Right cardiac atrium (tissue), 5 donors: ENCODE measurements at regions not wholly inside any gene's neighbourhood (a gene's known extent, or its start where the extent isn't known, plus 50 kb on each side); places are given as distances from the start of the nearest gene placed in this dataset.

Source experiments
- ATAC-seq, 2 donors: fragments of 200-7000 bp; cut with Tn5 transposase; one replicate each; pipeline versions ENCODE4 v1.8.0 to v1.9.1; 2020; ENCODE audit warnings: moderate library complexity in 2 of 2, mild to moderate bottlenecking in 1 of 2
- DNase-seq, 3 donors: peaks; one replicate each; pipeline ENCODE4 v3.0.0-alpha.2; 2020
- H3K27ac ChIP-seq: one replicate; pipeline ENCODE4 v1.5.1; 2013; ENCODE audit warnings: mild to moderate bottlenecking, low read length, control low read depth, moderate library complexity
- H3K27me3 ChIP-seq: one replicate; pipeline ENCODE4 v1.6.1; 2013; ENCODE audit not compliant: control insufficient read depth, insufficient read depth
- H3K4me1 ChIP-seq: one replicate; pipeline ENCODE4 v1.6.1; 2013; ENCODE audit warnings: low read length; ENCODE audit not compliant: control insufficient read depth, insufficient read depth
- H3K4me3 ChIP-seq: one replicate; pipeline ENCODE4 v1.5.1; 2013; ENCODE audit warnings: low read length, control low read depth
- H3K9me3 ChIP-seq: one replicate; pipeline ENCODE4 v1.6.1; 2013; ENCODE audit warnings: low read length; ENCODE audit not compliant: control insufficient read depth
- WGBS: extraction: QIAGEN DNeasy Blood & Tissue Kit; methylation state at CpG from one replicate; pipeline ENCODE4 v1.1.7; 2013; 5-methylcytosine and 5-hydroxymethylcytosine counted together
- intact Hi-C, 4 donors: fragments of 100-400 bp; cut with DNase I; formaldehyde crosslinking; loops; one replicate each; pipeline versions ENCODE4 v1.11.0 to v1.14.0; 2022 to 2023
- donor health status: healthy with polysubstance abuse.
- donor health status: DM: no; HTN: yes; CAD: no.
- donor health status: DM: no; HTN: no; CAD: no.
- donor health status: DM: no; HTN: yes; CAD: no; lungs with severe emphysema.
- donor health status: DM: yes; HTN: yes; CAD: no.

GRCh38 chr5:125578551-125578950 lies 832.1 kb upstream of the ZNF608 start:
- H3K4me1 ChIP-seq = no peaks in the 10 kb centered on the region
- ATAC-seq = no peak
- intact Hi-C loops = no loop called here
- 94% methylated on average over 1 of the region's 1 CpG for WGBS
- no peaks in the 10 kb centered on the region for H3K27me3 ChIP-seq
- H3K9me3 ChIP-seq = no peaks in the 10 kb centered on the region
- no peak overlapping the region for H3K4me3 ChIP-seq
- DNase-seq = no peak
- no peak overlapping the region for H3K27ac ChIP-seq

- no peaks in the 10 kb centered on the region for H3K4me1 ChIP-seq
Measured at GRCh38 chr5:125579182-125579581, 832.7 kb upstream of the ZNF608 start.

DNA sequence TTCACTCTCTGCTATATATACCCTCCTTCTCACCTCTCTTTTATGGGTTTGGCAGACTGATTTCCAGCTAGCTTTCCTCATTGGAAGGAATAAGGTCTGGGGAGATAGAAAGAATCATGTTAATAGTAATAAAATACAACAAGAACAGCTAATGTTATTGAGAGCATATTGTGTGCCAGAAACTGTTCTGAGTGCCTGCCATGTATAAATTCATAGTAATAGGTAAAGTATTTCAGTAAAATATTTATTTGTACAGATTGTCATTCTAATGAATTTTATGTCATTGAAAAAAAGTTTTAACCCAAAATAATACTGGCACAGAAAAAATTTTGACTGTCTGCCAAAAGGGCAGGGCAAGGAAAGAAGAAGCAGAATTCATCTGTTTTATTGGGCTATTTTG lies 834.9 kb upstream of the ZNF608 start:
- intact Hi-C loops = no loop called here
- Histone ChIP-seq H3K4me1 (no peaks in the 10 kb centered on the region), H3K27ac (no peak overlapping the region), H3K4me3 (no peak overlapping the region), H3K9me3 (no peaks in the 10 kb centered on the region), H3K27me3 (no peaks in the 10 kb centered on the region)
- DNase-seq (no peak), ATAC-seq (no peak)

More at GRCh38 chr5:125579182-125579581, 832.7 kb upstream of the ZNF608 start:
- no peak for ATAC-seq
- intact Hi-C loops = no loop called here
- H3K27me3 ChIP-seq = no peaks in the 10 kb centered on the region
- DNase-seq = no peak
- no peak overlapping the region for H3K27ac ChIP-seq
- 80% methylated on average over 5 of the region's 5 CpGs for WGBS
- no peak overlapping the region for H3K4me3 ChIP-seq
- no peaks in the 10 kb centered on the region for H3K9me3 ChIP-seq

DNA sequence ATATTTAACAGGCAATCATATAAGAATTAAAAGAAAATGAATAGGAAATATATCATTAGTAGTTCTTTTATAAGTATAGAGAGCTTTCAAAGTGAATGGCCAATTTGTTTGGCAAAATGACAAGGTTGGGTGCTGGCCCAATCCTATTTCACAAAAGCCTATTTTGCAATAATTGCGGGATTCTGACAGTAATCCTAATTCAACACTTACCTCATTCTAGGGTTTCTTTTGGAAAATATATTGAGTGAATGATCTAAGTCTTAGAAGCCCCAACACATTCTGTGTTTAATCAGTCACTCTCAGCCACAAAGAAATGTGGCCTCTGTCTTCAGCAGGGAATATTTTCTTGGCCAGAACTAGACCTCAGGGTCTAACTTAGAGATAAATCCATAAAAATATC lies 835.9 kb upstream of the ZNF608 start:
- Histone ChIP-seq H3K9me3 (no peaks in the 10 kb centered on the region), H3K27ac (no peak overlapping the region), H3K27me3 (no peaks in the 10 kb centered on the region), H3K4me3 (no peak overlapping the region), H3K4me1 (no peaks in the 10 kb centered on the region)
- 54% methylated on average over 1 of the region's 1 CpG for WGBS
- intact Hi-C loops = no loop called here
- ATAC-seq (peak; percentile 64 to 70), DNase-seq (peak in 2 of 3 donors; percentile 32 to 65)

DNA sequence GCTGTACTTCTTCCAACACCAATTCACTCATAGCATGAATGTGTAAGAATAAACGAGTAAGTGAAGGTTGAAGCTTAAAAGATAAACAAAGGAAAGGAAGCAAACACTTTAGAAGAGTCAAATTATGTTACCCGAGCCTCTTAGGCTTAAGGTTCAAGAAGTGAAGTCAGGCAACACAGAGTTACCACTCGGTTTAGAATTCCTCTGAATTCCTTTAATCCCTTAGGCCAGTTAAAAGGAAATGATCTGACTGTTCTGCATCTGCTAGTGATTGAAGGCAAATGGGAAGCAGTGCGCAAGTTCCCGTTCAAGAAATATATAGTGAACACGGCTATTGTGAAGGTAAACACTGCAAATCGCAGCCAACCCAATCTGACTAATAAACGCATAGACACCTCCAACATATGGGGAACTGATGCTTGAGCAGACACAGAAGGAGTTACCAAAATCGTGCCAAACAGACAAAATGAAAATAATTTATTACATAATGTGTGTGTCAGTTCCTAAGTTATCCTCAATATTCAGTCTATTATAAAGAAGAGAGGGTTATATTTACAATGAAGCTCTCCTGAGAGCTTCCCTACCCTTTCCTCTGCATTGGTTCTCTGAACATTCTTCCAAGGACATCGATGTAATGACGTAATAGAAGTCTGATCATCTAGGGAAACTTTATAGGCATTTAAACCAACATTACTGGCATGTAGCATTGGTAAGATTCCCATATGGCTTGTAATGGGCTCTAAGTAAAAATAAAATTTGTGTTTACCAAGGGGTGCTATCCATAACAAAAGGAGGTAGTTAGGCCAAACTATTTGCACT lies 837.1 kb upstream of the ZNF608 start:
- H3K9me3 ChIP-seq = no peaks in the 10 kb centered on the region
- WGBS = 59% methylated on average over 11 of the region's 11 CpGs
- no peak overlapping the region for H3K27ac ChIP-seq
- no peaks in the 10 kb centered on the region for H3K27me3 ChIP-seq
- ATAC-seq = no peak
- intact Hi-C loops = no loop called here
- no peaks in the 10 kb centered on the region for H3K4me1 ChIP-seq
- H3K4me3 ChIP-seq = no peak overlapping the region
- no peak for DNase-seq

GRCh38 chr5:125584140-125584520 lies 837.7 kb upstream of the ZNF608 start:
- intact Hi-C loops = no loop called here
- H3K4me3 ChIP-seq = no peak overlapping the region
- DNase-seq = no peak
- H3K9me3 ChIP-seq = no peaks in the 10 kb centered on the region
- no peak overlapping the region for H3K27ac ChIP-seq
- H3K27me3 ChIP-seq = no peaks in the 10 kb centered on the region
- H3K4me1 ChIP-seq = no peaks in the 10 kb centered on the region
- WGBS = 23% methylated on average over 3 of the region's 3 CpGs
- peak; percentile 83 to 93 for ATAC-seq

GRCh38 chr5:125587631-125588030 lies 835.6 kb upstream of the GRAMD2B start:
- WGBS = 96% methylated on average over 1 of the region's 1 CpG
- Histone ChIP-seq H3K27me3 (no peaks in the 10 kb centered on the region), H3K27ac (no peak overlapping the region), H3K4me1 (no peaks in the 10 kb centered on the region), H3K9me3 (no peaks in the 10 kb centered on the region), H3K4me3 (no peak overlapping the region)
- intact Hi-C loops = no loop called here
- ATAC-seq (no peak), DNase-seq (no peak)

DNA sequence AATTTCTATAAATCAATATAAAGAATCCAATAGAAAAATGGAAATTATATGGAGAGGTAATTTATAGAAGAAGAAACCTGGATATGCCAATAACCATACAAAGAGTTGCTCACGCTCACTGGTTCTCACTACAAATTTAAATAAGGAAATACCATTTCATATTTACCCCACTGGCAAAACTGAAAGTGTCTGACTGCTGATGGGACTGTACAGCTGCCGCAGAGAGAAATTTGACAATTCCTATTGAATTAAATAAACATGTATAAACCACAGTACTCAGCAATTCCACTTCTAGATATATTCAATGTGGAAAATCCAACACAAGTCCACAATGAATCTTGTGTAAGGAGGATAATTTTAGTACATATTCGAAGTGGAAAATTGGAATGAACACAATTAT lies 830.4 kb upstream of the GRAMD2B start:
- WGBS = 95% methylated on average over 3 of the region's 3 CpGs
- no peak for ATAC-seq
- H3K4me3 ChIP-seq = no peak overlapping the region
- intact Hi-C loops = no loop called here
- H3K27me3 ChIP-seq = no peaks in the 10 kb centered on the region
- no peak overlapping the region for H3K27ac ChIP-seq
- H3K4me1 ChIP-seq = peaks cover 2% of the 10 kb centered on the region
- DNase-seq = no peak
- no peaks in the 10 kb centered on the region for H3K9me3 ChIP-seq

GRCh38 chr5:125595095-125595494 lies 828.1 kb upstream of the GRAMD2B start:
- Histone ChIP-seq H3K9me3 (no peaks in the 10 kb centered on the region), H3K27ac (no peak overlapping the region), H3K4me1 (peaks cover 2% of the 10 kb centered on the region), H3K27me3 (no peaks in the 10 kb centered on the region), H3K4me3 (no peak overlapping the region)
- 47% methylated on average over 6 of the region's 6 CpGs for WGBS
- intact Hi-C loops = no loop called here
- peak; percentile 89 to 94 for ATAC-seq
- DNase-seq = peak; percentile 75 to 91 (median 87)

DNA sequence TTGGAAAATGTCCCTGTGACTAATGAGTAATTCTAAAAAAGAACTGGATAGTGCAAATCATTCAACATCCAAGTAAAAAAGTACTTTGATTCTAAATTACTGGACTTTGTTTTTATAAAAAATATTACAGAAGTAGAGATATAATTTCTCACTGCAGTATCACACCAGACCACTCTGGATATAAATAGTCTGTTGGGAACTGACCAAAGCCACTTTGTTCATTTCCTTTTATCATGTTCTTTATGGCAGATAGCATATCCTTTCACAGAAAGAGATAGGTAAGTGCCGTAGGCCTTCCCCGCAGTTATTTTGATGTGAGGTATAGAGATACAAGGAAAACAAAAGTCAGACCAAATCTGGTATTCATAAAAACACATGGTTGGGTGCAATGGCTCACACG lies 827.4 kb upstream of the GRAMD2B start:
- intact Hi-C loops = no loop called here
- Histone ChIP-seq H3K9me3 (no peaks in the 10 kb centered on the region), H3K4me1 (peaks cover 2% of the 10 kb centered on the region), H3K4me3 (no peak overlapping the region), H3K27me3 (no peaks in the 10 kb centered on the region), H3K27ac (no peak overlapping the region)
- 39% methylated on average over 3 of the region's 3 CpGs for WGBS
- DNase-seq = no peak
- ATAC-seq = peak; percentile 16 to 49

- H3K4me1 ChIP-seq = peaks cover 2% of the 10 kb centered on the region
- H3K9me3 ChIP-seq = no peaks in the 10 kb centered on the region
- H3K27me3 ChIP-seq = no peaks in the 10 kb centered on the region
- H3K4me3 ChIP-seq = no peak overlapping the region
- no peak for DNase-seq
- 67% methylated on average over 2 of the region's 2 CpGs for WGBS
- ATAC-seq = peak in 1 of 2 donors; percentile 60
- intact Hi-C loops = no loop called here
- H3K27ac ChIP-seq = no peak overlapping the region
Measured at GRCh38 chr5:125597338-125597737, 825.9 kb upstream of the GRAMD2B start.

DNA sequence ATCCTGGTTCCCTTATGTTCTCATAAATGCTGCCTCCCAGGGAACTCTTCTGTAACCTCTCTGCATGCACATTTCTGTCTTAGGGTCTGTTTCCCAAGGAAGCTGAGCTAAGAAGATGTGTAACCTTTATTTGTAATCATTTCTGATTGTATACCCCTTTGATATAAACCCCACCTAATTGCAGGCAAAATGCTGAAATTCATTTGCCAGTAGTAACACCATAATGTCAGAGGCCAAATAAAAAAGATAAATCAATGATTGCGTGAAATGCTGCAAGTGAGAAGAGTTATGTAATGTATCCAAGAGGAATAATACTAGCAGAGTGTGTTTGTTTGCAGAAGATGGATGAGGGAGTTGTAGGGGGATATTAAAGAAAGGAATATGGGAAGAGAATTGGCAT lies 822.6 kb upstream of the GRAMD2B start:
- WGBS = 86% methylated on average over 1 of the region's 1 CpG
- no peak for DNase-seq
- intact Hi-C loops = no loop called here

More for the DNA sequence above, 822.6 kb upstream of the GRAMD2B start:
- Histone ChIP-seq H3K9me3 (no peaks in the 10 kb centered on the region), H3K27me3 (no peaks in the 10 kb centered on the region), H3K27ac (no peak overlapping the region), H3K4me1 (peaks cover 2% of the 10 kb centered on the region), H3K4me3 (no peak overlapping the region)
- ATAC-seq = no peak
